Pancreas (tissue), 10 donors: ENCODE measurements at regions not wholly inside any gene's neighbourhood (a gene's known extent, or its start where the extent isn't known, plus 50 kb on each side); places are given as distances from the start of the nearest gene placed in this dataset.

Experiments used
- ATAC-seq, 4 donors: fragments of 200-7000 bp; cut with Tn5 transposase; one replicate each; pipeline versions ENCODE4 v1.8.0 to v1.9.1; 2020; ENCODE audit warnings: mild to moderate bottlenecking in 4 of 4, moderate library complexity in 4 of 4
- DNase-seq, 6 donors: peaks; one replicate each; pipeline ENCODE4 v3.0.0-alpha.2; 2020
- FAIRE-seq: peaks from 2 replicates; lab custom pipeline; 2012; peaks lifted over from hg19 to GRCh38; lab: Jason Lieb, UNC
- H3K27ac ChIP-seq, 4 donors: fragments of 200-600 bp; sonication (generic); 1 replicate in 3 of 4; 2 replicates in 1 of 4; pipeline versions ENCODE4 v1.5.0 to v1.8.0; 2020
- H3K27me3 ChIP-seq, 4 donors: fragments of 200-600 bp; one replicate each; pipeline ENCODE4 v1.8.0; 2021
- H3K36me3 ChIP-seq, 3 donors: fragments of 200-600 bp; sonication (generic) in 1 of 3; one replicate each; pipeline versions ENCODE4 v1.5.0 to v1.8.0; 2020 to 2021
- H3K4me1 ChIP-seq, 3 donors: fragments of 200-600 bp; one replicate each; pipeline ENCODE4 v1.8.0; 2021
- H3K4me3 ChIP-seq, 4 donors: fragments of 200-600 bp; sonication (generic) in 2 of 4; one replicate each; pipeline versions ENCODE4 v1.5.0 to v1.8.0; 2020 to 2021
- H3K9me3 ChIP-seq, 4 donors: fragments of 200-600 bp; one replicate each; pipeline ENCODE4 v1.8.0; 2021
- WGBS, 2 donors: extraction: QIAGEN DNeasy Blood & Tissue Kit; methylation state at CpG; one replicate each; pipeline ENCODE4 v1.1.7; 2013; 5-methylcytosine and 5-hydroxymethylcytosine counted together
- intact Hi-C, 3 donors: fragments of 100-400 bp; cut with DNase I; formaldehyde crosslinking; loops; one replicate each; pipeline versions ENCODE4 v1.11.1 to v1.14.2; 2022
- TF ChIP-seq, protein P1 (sequence below), 4 donors: fragments of 200-600 bp; sonication (generic) in 3 of 4; IDR thresholded peaks; one replicate each; pipeline versions ENCODE4 v1.5.0 to v1.8.0; 2021; ENCODE audit warnings: antibody characterized with exemption in 4 of 4
- donor health status: healthy with polysubstance abuse.
- donor health status: DM: no; HTN: no; CAD: no; lungs with moderate emphysema.
- donor health status: DM: no; HTN: no; CAD: no.
- donor health status: control.
- donor health status: control.
- donor health status: Bipolar disorder and iron deficiency.
- donor health status: DM: yes; HTN: yes; CAD: no.
- donor health status: DM: no; HTN: no; CAD: no.
- donor health status: DM: no; HTN: no; CAD: no.
- donor health status: DM: yes; HTN: yes; CAD: no.

DNA sequence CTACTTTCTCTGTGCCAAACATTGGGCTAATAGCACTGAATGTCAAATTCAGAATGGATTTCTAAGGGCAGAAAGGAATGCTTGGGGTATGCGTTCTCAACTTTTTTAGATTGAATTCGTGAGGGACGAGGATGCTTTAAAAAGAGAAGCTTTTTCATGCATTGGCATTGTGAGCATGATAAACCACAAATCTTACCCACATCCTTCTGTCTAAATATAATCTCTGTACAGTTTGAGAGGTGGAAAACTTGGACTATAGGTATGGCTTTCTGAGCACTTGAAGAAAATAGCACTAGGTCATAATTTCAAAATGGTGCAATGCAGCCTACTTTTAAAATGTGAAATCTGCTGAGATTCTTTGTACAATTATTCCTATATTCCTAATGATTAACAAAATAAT is 71.4 kb upstream of the HHIP start:
- WGBS, 2 donors, result 89 to 90% methylated on average over 3 of the region's 3 CpGs
- FAIRE-seq, result no peak

DNA sequence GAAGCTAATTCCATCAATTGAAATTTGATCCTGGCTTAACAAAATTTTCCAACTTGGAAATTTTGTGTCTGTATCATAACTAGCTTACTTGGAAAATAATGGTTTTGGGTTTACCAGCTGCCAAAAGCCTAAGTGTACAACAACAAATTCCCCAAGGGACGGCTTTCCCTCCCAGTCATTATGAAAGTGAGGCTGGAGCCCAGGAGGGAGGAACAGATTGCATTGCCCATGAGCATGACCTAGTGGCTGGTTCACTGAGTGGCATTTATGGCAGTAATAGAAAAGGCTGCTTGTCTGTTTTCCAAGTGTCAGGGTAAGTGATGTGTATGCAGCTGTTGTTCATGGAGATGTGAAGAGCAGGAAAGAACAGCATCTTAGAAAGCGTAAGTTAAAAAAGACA is 70.8 kb upstream of the HHIP start:
- H3K9me3 ChIP-seq, result no peaks in the 10 kb centered on the region
- no peaks in the 10 kb centered on the region for H3K4me1 ChIP-seq
- H3K27me3 ChIP-seq, result no peaks in the 10 kb centered on the region
- H3K36me3 ChIP-seq, result no peaks in the 10 kb centered on the region
- FAIRE-seq (no peak), DNase-seq (no peak), ATAC-seq (no peak)
- WGBS, 2 donors, result 76 to 82% methylated on average over 2 of the region's 2 CpGs
- intact Hi-C loops, result no loop called here
- TF ChIP-seq, protein P1, sequence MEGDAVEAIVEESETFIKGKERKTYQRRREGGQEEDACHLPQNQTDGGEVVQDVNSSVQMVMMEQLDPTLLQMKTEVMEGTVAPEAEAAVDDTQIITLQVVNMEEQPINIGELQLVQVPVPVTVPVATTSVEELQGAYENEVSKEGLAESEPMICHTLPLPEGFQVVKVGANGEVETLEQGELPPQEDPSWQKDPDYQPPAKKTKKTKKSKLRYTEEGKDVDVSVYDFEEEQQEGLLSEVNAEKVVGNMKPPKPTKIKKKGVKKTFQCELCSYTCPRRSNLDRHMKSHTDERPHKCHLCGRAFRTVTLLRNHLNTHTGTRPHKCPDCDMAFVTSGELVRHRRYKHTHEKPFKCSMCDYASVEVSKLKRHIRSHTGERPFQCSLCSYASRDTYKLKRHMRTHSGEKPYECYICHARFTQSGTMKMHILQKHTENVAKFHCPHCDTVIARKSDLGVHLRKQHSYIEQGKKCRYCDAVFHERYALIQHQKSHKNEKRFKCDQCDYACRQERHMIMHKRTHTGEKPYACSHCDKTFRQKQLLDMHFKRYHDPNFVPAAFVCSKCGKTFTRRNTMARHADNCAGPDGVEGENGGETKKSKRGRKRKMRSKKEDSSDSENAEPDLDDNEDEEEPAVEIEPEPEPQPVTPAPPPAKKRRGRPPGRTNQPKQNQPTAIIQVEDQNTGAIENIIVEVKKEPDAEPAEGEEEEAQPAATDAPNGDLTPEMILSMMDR (IDR thresholded peaks at IDR 0.05), result no peak
- H3K27ac ChIP-seq, result no peak overlapping the region
- H3K4me3 ChIP-seq, result no peak overlapping the region

More for the DNA sequence above, 71.4 kb upstream of the HHIP start:
- H3K4me3 ChIP-seq, result no peak overlapping the region
- no peaks in the 10 kb centered on the region for H3K9me3 ChIP-seq
- H3K27ac ChIP-seq, result no peak overlapping the region
- intact Hi-C loops, result no loop called here
- no peak for ATAC-seq
- TF ChIP-seq, protein P1 (IDR thresholded peaks at IDR 0.05), result no peak
- no peaks in the 10 kb centered on the region for H3K27me3 ChIP-seq
- no peaks in the 10 kb centered on the region for H3K4me1 ChIP-seq
- no peaks in the 10 kb centered on the region for H3K36me3 ChIP-seq
- no peak for DNase-seq

GRCh38 chr4:144578681-144579080 is 67.3 kb upstream of the HHIP start:
- ATAC-seq (no peak), FAIRE-seq (no peak)
- 86 to 88% methylated on average over 4 of the region's 4 CpGs for WGBS, 2 donors

GRCh38 chr4:144579411-144580030 is 66.4 kb upstream of the HHIP start:
- Histone ChIP-seq H3K4me3 (no peak overlapping the region), H3K27ac (no peak overlapping the region), H3K9me3 (no peaks in the 10 kb centered on the region), H3K36me3 (no peaks in the 10 kb centered on the region), H3K4me1 (no peaks in the 10 kb centered on the region), H3K27me3 (no peaks in the 10 kb centered on the region)
- FAIRE-seq (no peak), DNase-seq (no peak), ATAC-seq (no peak)
- intact Hi-C loops, result no loop called here
- TF ChIP-seq, protein P1 (IDR thresholded peaks at IDR 0.05), result no peak

More at GRCh38 chr4:144578681-144579080, 67.3 kb upstream of the HHIP start:
- DNase-seq, result no peak
- intact Hi-C loops, result no loop called here
- Histone ChIP-seq H3K9me3 (no peaks in the 10 kb centered on the region), H3K27ac (no peak overlapping the region), H3K4me3 (no peak overlapping the region), H3K4me1 (no peaks in the 10 kb centered on the region), H3K36me3 (no peaks in the 10 kb centered on the region), H3K27me3 (no peaks in the 10 kb centered on the region)
- TF ChIP-seq, protein P1 (IDR thresholded peaks at IDR 0.05), result no peak

DNA sequence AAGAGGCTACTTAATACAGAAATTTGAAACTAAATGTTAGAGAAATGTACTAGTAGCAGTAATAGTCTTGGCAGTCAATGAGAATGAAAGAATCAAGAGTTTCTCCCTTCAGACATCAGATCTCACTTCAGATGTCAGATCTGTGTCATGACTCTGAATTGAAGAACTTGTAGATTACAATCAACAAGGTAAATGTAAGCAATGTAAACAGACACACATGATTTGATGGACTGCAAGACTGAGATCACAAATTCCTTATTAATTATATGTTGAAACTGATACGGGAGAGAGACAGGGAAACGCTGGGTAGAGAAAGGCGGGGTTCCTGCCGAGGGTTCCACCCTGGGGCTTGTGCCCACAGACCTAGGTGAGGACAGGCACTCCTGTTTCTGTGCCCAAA is 65.5 kb upstream of the HHIP start:
- Histone ChIP-seq H3K27ac (no peak overlapping the region), H3K4me3 (no peak overlapping the region), H3K27me3 (no peaks in the 10 kb centered on the region), H3K36me3 (no peaks in the 10 kb centered on the region), H3K4me1 (no peaks in the 10 kb centered on the region), H3K9me3 (no peaks in the 10 kb centered on the region)
- intact Hi-C loops, result no loop called here
- 81 to 83% methylated on average over 4 of the region's 4 CpGs for WGBS, 2 donors
- DNase-seq (no peak), ATAC-seq (no peak), FAIRE-seq (no peak)
- TF ChIP-seq, protein P1 (IDR thresholded peaks at IDR 0.05), result no peak
